ENCODE measurements at regions not wholly inside any gene's neighbourhood (a gene's known extent, or its start where the extent isn't known, plus 50 kb on each side); places are given as distances from the start of the nearest gene placed in this dataset.
"Not testable (repeated sequence)": the region's sequence is repeated elsewhere in the genome, so short reads cannot be mapped to it uniquely, and the experiment has no call there.

DNA sequence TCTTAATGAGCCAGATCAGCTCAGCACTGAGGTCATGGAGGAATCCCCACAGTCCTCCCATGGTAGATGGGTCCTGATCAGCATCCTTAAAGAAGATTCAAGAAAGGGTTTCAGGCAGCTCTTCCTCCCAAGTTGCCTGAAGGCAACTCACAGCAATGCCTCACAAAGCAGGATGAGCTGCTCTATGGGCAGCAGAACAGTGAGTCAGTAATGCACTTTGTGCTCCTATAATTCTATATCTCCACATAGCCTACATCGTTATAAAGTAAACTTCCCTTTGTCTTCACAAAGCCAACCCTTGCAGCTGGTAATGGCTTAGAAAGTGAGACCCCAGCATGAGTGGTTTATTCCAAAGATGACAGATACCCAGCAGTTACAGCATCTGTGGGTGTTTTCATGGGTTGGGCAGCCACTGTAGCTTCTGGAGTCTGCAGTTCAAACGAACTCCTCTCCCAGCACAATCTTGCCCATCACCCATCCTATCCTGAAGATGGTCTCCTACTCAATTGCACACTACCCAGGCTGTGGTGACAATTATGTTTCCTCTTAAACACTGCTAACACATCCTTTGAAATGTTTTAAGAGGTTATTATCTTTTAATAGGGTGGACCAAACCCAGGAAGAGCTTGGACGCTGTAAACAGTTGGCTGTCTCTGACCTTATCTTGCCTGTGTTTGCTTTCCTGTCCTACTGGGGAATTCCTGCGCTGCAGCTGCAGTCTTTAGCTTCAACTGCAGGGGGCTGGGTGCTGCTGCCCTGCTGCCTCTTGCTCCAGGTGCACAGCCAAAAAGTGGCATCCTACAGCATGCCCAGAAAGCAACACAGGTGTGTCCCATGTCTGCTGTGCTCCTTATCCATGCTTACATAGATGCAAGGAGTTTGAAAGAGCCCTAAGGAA lies 286.9 kb downstream of the ANAPC1 start:
- DNase-seq = not testable (repeated sequence)

DNA sequence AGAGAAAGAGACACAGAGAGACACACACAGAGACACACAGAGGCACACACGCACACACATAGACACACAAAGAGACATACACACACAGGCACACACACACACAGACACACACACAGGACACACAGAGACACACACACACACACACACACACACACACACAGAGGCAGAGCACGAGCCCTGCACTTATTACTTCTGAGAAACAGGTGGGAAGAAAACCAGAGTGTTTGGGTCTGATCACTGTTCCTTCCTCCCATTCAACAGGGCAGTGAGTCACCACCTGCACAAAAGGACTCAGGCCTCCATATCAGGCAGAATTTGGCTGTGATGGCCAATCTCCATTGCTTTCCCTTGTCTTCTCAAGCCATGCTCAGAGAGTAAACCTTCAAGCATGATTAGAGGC lies 285.0 kb downstream of the ANAPC1 start:
- not testable (repeated sequence) for DNase-seq

DNA sequence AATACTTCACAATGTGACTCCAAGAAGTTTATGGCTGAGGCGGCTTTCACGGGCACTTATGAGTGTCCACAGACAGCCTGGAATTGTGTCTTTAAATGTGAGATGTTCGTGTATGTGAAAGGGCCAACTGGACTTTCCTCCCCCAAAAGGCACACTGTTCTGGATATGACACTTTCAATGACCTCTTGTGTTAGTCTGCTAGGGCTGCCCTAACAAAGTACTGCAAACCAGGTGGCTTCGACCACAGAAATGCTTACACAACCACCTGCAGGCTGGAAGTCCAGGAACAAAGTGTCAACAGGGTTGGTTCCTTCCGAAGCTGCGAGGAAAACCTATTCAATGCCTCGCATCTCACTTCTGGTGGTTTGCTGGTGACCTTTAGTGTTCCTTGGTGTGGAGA lies 281.7 kb downstream of the ANAPC1 start:
- DNase-seq = not testable (repeated sequence)

DNA sequence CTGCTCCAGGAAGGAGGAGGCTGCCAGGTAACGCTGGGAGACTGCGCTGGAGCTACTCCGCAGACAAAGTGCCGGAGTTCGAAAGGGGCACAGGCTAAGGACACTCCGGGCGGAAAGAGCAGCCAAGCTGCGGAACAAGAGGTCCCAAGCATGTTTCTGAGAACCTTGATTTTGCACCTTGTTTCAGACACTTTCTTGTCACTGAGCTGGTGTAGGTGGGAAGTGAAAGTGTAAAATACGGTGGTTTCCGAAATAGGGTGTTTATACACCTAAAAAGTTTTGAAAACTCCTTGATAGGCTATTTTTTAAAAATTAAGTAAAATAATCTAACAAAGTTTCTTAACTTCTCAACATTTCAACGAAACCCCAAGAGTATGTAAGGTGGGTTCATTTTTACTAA lies 278.2 kb downstream of the ANAPC1 start:
- not testable (repeated sequence) for DNase-seq

DNA sequence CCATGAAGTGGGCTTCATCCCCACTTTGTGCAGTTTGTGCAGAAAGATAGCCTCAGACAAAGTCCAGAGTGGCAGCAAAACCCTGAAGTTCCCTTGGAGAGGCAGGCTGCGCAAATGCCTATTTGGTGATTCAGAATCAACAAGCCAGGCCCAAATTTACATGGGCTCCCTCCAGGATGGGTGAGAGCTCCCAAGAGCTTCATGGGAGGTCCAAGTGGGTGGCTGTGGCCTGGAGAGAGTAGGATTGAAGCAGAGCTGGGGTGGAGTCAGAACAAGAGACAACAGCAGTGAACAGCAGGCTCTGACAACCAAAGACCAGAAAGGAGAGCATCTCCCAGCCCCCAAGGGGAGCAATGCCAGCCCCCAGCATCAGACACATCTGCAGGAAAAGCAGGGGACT lies 277.4 kb downstream of the ANAPC1 start:
- DNase-seq = not testable (repeated sequence)

DNA sequence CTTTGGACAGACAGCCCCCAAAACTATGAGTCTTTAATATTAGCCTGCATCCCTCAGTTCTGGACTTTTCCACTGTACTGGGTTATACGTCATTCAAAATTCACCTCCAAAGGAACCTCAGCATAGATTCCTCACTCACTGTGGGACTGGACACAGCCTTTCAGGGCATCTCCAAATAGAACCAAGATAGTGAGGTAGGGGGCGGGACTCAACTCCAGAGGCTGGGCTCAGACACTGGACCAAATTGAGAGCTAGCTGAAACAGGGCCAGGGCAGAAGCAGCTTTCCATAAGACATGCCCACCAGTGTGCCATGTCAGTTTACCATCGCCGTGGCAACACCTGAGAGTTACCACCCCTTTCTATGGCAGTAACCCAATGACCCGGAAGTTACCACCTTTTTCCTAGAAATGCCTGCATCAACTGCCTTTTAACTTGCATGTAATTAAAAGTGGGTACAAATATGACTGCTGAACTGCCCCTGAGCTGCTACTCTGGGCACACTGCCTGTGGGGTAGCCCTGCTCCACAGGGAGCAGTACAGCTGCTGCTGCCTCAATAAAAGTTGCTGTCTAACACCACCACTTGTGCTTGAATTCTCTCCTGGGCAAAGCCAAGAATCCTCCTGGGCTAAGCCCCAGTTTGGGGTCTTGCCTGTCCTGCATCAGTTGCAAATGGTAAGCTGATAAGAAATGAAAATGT lies 274.7 kb downstream of the ANAPC1 start:
- DNase-seq = not testable (repeated sequence)

DNA sequence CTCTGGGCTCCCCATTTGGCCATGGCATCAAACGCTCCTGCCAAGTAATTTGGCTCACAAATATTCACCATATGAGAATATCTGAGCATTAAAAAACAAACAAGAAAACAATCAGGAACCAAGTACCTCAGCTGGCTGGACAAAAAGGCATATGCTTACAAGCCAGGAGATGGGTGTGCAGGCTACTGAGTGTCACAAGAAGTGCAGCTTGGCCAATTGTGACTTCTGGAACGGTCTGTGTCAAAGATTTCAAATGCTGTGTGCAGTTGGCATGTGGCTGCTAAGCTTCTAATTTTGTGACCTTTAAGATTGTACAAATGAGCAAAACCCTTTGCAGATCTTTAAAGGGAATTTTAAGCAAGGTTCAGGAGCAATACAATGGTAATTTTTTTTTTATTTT lies 274.0 kb downstream of the ANAPC1 start:
- not testable (repeated sequence) for DNase-seq

DNA sequence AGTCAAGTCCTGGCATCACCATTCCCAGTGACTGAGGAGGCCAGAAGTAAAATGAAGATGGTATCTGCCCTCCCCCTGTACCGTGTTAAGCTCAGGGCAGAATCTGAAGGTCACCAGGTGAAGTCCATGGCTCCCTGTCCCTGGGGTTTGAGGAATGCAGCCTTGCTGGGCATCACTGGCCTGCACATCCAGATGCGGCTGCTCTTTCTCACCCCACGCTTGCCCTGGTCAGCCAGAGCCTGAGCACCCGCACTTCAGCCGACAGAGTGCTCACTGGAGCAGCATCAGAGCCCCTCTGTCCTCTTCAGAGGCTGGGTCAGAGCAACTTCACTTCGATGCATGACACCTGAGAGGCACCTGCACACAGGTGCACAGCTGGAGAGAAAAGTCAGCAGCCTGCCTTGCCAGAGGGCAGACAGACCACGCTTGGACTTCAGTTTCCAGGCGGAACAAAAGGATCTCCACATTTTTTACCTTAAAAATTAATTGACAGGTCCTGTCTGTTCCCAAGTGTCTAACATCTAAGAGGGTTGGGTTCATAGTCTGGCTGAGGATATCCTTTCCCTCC lies 267.3 kb downstream of the ANAPC1 start:
- DNase-seq = no peak

DNA sequence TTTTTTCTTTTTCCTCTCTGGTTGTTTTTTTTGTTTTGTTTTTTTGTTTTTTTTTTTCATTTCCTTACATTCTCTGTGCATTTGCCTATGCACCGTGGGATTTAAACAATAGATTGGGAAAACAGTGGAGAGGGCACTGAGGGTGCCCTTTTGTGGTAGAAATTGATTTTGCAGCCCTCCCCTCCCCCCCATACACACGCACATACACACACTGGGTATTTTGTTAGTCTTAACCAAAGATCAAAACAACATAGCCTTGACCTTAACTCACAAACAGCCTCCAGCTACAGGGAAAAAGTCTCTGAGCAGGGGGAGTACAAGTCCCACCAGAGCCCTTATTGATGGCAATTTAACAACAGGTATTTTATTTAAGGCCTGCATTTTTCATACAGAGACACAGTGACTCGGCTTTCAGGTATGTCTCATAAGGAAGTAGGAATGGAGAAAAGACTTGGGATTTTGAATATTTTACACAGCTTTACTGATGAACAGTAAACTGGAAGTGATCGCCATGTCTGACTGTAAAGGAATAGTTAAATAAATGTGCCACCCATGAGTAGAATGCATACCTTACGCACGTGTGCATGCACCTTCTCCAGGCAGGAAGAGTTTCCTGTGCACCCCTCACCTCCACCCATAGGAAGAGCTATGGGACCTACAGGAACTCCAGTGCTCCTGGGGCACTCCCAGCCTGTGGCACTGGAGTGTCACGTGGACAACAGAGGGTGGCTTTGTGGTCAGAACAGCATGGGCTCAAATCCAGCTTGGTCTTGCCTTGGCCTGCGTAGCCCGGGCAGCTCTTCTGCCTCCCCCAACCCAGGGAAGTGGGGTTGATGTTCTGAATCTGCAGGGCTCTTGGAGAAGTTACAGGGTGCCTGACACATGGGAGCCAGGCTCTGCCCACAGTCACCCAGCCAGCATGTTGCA lies 266.4 kb downstream of the ANAPC1 start:
- no peak for DNase-seq

DNA sequence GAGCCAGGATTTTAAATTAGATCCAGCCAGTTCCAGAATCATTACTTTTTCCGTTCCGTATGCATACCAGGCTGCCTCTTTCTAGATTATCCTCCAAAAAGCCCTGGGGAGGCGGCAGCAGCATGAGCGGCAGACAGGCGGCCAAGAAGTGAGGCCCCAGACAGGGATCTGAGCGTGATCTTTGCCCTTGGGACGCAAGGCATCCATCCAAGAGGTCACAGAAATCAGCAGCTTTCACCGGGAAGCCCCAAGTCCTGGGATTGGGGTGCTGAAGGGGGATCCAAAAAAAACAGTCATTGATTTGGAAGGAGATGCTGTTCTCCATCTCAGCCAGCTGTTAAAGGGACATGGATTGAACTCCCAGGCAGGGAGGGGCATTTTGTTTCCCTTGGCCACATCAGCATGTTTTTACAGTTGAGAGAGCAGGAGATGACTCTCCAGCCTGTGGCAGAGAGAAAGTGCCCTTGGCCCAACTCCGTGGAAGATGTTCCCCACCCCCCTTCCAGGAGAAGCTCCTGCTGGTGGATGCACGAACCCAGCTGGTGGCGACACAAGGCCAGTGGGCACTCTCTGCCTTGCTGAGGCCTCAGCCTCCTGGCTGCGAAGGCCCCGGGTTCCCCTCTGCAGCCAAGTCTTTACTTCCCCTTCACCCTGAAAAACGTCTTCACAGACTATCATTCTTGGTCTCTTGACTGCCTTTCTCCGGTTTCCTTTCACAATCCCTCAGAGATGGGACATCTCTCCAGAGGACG lies 265.6 kb downstream of the ANAPC1 start:
- no peak for DNase-seq

DNA sequence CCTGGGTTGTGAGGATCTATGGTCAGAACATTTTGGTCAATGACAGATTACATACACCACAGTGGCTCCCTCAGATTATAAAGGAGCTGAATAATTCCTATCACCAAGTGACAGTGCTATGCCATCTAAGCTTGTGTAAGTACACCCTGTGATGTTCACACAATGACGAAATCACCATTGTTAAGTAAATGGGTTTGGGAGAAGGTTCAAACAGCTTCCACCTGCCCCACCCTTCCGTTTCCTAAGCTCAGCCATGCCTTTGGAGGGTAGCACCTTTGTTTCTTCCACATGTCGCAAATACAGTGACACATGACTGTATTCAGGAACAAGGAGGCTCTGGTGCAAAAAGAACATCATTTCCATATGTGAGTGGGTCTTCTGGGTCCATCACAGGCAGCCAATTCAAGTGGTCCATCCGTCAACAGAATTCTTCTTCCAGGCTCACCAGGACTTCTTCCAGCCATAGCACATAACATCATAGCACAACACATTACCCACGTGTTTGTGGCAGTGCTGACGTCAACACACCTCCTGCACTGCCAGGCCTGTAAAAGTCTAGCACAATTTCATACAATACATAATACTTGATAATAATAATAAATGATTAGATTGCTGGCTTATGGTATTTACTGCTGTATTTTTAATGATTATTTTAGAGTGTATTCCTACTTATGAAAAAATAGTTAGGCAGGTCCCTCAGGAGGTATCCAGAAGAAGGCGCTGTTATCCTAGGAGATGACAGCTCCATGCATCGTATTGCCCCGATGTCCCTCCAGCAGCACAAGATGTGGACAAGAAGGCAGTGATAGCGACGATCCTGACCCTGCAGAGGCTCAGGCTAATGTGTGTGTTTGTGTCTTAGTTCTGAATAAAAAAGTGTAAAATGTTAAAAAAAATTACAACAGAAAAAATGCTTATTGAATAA lies 264.8 kb downstream of the ANAPC1 start:
- DNase-seq = no peak

DNA sequence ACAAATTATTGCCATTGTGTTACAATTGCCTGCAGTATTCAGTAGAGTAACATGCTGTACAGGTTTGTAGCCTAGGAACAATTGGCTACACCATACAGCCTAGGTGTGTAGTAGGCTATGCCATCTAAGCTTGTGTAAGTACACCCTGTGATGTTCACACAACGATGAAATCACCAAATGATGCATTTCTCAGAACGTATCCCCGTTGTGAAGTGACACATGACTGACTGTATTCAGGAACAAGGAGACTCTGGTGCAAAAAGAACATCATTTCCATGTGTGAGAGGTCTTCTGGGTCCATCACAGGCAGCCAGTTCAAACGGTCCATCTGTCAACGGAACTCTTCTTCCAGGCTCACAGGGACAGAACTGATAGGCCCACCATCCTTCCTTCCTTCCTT lies 263.7 kb downstream of the ANAPC1 start:
- no peak for DNase-seq

DNA sequence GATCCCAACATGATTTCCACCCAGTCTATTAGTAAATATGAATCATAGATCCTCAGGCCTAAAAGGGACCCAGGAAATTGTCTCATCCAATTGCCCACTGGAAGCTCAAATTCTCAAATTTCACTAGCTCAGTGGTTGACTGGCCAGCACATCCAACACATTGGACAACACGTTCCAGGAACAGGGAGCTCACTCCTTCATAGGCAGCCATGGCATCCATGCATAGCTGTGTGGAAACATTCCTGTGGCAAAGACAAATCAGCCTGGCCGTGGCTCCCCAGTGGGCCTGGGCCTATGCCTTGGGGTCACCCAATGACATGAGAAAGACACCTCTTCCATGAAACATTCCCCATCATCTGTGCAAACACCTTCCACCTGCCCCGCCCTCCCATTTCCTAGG lies 261.1 kb downstream of the ANAPC1 start:
- DNase-seq = no peak

DNA sequence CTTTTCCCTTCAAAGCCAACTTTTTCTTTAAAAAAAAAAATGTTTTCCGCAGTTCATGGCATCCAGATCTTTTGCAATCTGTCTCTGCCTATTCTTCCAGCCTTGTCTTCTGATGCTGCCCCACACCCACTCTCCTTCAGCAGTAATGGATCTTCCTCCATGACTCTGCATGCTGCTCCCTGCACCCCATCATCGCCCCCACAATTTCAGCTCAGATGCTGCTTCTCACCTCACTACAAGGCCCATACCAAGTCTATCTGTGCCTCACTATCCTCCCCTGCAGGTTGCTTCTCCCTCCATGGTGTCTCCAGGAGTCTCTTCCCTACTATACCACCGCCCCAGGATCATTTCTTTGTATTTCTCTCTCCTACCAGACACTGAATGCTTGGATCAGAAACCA lies 260.6 kb downstream of the ANAPC1 start:
- DNase-seq = no peak

DNA sequence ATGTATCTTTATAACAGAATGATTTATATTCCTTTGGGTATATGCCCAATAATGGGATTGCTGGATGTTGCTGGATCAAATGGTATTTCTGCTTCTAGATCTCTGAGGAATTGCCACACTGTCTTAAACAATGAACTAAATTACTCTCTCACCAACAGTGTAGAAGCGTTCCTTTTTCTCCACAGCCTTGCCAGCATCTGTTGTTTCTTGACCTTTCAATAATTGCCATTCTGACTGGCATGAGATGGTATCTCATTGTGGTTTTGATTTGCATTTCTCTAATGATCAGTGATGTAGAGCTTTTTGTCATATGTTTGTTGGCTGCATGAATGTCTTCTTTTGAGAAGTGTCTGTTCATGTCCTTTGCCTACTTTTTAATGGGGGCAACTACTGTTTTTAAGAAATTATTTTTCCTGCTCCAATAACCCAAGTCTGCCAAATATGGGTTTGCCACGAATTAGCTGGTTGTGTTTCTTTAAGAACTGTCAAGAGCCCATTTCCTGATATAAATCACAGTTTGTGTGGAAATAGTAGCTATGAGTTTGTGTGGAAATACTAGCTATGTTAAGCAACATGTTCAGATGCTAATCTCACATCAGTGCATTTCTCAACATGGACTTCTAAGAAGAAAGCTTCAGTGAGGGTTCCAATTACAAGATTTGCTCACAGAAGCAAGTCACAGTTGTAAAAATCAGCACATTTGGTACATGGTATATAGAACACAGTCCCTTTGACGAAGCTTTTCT lies 259.4 kb downstream of the ANAPC1 start:
- no peak for DNase-seq

DNA sequence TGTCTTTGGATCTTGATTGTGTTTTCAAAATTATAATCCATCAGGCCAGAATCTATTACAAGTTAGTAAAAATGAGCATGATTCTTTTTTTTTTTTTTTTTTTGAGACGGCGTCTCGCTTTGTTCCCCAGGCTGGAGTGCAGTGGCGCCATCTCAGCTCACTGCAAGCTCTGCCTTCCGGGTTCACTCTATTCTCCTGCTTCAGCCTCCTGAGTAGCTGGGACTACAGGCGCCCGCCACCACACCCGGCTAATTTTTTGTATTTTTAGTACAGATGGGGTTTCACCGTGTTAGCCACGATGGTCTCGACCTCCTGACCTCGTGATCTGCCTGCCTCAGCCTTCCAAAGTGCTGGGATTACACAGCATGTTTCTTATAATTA lies 258.8 kb downstream of the ANAPC1 start:
- DNase-seq = not testable (repeated sequence)

DNA sequence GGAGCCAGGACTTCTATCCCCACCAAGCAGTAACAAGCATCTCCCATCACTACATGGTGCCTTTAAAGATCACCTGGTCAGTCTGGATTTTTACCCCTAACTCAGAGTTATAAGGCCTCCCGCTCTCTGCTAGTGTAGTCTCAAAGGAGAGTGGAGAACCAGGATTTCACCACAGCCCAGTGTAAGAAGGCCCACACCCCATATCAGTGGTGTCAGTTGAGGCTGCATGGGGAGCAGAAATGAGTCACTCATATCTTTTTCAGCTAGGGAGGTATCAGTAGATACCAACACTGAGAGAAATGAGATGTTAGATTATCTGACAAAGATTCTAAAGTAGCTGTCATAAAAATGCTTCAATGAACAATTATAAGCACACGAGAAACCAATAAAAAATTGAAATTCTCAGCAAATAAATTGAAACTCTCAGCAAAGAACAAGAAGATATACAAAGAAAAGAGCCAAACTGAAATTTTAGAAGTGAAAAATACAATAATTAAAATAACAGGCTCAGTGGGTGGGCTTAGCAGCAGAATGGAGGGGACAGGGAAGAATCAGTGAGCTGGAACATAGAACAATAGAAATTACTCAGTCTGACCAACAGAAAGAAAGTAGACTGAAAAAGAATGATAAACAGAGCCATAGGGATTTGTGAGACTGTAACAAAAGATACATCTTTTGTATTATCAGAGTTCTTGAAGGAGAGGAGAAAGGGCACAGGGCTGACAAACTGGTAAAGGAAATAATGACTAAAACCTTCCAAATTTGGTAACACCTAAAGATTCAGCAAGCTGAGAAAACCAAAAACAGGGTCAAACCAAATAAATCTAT lies 257.7 kb downstream of the ANAPC1 start:
- DNase-seq = no peak

DNA sequence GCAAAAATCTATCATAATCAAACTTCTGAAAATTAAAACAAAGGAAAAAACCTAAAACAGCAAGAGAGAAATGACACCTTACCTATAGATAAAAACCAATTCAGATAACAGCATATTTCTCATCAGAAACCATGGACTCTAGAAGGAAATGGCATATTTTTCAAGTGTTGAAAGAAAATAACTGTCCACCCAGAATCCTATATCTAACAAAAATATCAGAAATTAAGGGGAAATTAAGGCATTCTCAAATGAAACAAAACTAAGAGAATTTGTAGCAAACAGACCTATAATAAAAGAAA lies 257.2 kb downstream of the ANAPC1 start:
- no peak for DNase-seq

DNA sequence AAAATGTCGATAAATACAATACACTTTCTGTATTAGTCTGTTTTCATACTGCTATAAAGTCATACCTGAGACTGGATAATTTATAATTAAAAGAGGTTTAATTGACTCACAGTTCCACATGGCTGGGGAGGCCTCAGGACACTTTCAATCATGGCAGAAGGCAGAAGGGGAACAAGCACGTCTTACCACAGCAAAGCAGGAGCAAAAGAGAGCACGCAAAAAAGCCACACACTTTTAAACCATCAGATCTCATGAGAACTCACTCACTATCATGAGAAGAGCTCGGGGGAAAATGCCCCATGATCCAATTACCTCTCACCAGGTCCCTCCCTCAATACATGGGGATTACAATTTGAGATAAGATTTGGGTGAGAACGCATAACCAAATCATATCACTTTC lies 256.7 kb downstream of the ANAPC1 start:
- DNase-seq = no peak
